GM21360 (cell line): ENCODE measurements at regions not wholly inside any gene's neighbourhood (a gene's known extent, or its start where the extent isn't known, plus 50 kb on each side); places are given as distances from the start of the nearest gene placed in this dataset.

ENCODE experiments used
- ATAC-seq: cut with Tn5 transposase; IDR thresholded peaks from one replicate; pipeline ENCODE4 v1.9.1; 2021; ENCODE audit warnings: mild to moderate bottlenecking, moderate library complexity; ENCODE audit not compliant: unreplicated experiment

DNA sequence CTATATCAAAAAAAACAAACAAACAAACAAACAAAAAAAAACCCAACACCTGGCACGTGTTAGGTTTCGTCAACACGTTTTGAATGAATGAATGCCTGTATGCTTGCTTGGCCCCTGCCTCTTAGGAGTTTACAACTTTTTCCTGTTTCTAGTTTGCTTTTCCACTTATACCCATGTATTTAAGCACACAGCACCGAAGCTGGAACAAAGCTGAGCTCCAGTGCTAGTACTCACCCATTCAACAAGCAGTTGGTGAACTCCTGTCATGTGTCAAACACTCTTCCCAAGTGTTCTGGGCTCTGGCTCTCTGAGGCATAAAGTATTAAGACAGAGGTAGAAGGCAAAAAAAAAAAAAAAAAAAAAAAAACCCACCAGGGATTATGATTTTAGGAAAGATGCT, 599.3 kb downstream of the BUD13 start:
- ATAC-seq, result no peak

DNA sequence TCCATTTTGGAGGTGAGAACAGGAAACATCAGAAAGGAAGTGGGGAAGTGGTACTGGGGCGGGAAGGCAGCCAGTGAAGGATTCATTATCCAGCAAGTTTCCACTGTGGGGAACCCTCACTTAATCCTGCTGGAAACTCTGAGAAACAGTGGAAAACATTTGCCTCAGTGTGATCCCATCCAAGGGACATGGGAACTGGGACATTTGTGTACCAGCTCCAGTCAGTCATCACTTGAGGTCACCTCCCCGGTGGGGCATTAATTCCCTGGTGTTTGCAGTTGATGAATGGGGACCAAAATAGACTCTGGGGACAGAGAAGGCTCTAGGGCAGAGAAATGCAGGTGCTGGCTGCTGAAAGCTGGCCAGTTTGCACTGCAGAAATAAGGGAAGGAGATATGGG, 599.9 kb downstream of the BUD13 start:
- no peak for ATAC-seq

DNA sequence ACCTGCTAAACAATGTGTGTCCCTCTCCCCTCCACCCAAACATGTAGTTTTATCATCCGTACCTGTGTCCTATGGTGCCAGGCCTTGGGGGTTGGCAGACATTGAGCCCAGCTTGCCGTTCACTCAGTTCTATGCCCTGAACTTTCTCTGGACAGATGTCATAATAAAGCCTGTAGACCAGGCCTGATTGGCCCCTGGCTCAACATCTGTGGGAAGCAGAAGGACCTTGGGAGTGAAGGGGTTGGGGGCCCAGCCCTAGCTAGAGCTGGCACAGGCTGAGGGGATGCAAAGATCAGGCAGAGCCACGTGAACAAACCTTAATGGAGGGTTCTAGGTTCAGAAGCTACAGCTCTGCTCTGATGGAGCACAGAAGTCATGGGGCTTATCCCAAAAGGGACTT, 600.6 kb downstream of the BUD13 start:
- ATAC-seq, result no peak

DNA sequence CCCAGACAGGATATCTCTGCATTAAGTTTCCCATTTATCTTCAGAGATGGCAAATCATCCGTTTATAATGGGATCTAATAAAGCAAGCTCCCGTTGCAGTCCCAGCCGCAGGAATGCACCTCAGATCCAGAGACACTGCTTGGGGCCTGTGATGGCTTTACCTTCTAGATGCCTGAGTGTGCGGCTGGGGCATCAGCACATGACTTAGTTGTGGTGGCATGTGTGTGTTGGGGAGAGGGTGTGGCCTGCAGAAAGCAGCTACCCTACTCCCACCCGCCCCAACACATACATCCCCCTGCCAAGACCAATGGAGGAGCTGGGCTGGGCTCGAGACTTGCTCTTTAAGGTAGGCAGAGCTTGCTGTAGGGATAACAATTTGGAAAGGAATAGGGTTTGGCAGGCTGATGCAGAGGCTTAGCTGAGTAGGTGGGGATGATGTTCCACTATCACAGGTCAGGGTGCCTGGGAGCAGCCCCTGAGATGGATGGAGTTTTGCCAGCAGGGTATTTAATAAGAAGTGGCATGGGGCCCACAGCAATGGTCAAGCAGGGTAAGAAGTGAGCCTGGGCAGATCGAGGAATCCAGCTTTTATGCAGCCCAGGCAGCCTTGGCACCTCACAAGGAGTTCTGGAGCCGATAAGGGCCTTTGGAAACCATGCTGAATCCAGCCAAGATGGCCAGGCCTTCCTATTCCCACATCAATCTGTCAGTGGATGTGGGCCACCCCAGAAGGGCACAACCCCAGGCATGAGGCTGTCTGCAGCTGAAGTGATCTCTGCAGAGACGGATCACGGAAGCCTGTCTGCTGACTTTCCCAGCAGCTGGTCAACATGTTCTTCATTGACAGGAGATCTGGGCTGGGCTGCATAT, 601.3 kb downstream of the BUD13 start:
- ATAC-seq, result no peak

DNA sequence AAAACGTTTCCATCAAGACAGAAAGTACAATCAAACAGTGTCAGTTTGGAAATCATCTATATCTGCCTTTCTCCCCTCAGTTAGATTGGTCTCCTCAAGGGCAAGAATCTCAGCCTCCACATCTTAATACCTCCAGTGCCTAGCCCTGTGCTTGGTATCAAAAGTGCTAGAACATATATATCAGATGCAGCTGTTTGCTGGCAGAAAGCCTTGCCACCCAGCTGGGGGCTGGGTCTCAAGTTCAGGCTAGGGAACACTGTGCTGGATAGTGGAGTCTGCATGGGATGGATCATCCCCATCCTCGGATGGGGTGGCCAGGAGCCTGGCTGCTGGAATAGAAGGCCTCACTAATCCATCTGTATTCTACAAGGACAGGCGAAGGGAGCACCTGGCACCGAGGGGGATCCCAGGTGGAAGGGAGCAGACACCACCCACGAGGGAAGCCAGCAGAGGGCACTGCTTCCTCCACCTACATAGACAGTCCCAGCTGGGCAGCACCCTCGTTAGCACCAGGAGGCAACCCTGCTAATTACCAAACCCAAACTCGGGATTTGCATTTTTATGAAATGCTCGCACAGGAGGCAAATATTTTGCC, 602.2 kb downstream of the BUD13 start:
- ATAC-seq, result no peak

DNA sequence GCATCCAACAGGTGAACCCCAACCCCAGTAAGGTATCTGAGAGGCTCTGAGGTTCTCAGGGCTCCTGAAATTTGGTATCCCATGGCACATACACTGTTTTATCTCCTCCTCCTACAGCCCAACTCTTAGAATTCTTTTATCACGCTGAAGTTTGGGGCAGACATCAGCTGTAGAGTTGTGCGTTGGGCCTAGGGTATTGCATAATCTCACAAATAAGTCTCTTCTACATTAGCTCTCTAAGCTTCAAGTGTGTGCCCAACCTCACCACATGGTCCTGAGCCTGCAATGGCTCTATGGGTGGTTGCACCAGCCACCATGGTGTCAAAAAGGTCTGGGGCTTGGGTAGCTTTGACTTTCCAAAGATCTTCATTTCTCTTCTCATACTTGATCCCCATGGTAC, 603.0 kb downstream of the BUD13 start:
- no peak for ATAC-seq

DNA sequence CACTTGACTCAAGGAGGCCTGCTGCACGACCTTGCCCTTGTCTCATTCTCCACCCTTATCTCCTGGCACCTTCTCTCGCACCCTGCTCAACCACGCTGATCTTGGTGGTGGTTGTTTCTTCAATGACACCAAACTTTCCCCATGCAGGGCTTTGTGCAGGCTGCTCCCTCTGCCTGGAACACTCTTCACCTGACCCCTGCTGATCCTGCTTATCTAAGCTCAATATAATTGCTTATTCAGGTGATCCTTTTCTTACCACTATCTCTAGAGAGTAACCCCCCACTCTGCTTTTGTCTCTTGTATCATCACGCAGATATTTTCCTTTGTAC, 604.4 kb downstream of the BUD13 start:
- no peak for ATAC-seq

DNA sequence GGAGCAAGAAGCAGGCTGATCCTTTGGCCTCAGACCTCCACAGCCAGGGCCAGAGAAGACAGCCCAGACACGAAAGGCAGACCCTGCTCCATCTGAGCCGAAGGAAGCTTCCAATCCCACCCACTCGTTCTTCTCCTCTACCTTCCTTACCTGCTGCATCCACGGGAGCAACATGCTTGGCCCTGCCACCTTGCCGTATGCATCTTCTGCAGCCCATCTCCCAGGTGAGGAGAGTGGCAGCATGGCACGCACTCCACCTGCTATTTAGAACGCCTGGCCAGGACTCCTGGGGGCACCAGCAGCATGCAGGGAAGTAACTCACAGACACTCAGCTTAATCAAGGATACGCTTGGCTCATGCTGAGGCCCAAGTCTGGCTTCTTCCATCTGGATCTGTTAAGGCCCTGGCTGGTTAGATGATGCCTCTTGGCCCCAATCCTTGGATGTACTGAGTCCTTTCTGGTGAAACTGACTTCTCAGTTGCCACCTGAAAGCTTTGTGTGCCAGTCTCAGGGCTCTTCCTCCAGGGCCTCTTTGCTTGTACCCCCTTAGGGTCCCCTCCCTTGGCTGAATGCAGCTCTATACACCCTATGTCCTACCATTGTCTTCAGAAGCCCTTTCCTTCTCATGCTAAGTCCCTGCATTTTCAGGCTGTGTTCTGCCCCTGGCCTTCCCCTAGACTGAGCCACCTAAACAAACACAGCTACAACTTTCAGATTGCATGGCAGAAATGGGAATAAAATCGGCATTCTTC, 604.9 kb downstream of the BUD13 start:
- no peak for ATAC-seq

DNA sequence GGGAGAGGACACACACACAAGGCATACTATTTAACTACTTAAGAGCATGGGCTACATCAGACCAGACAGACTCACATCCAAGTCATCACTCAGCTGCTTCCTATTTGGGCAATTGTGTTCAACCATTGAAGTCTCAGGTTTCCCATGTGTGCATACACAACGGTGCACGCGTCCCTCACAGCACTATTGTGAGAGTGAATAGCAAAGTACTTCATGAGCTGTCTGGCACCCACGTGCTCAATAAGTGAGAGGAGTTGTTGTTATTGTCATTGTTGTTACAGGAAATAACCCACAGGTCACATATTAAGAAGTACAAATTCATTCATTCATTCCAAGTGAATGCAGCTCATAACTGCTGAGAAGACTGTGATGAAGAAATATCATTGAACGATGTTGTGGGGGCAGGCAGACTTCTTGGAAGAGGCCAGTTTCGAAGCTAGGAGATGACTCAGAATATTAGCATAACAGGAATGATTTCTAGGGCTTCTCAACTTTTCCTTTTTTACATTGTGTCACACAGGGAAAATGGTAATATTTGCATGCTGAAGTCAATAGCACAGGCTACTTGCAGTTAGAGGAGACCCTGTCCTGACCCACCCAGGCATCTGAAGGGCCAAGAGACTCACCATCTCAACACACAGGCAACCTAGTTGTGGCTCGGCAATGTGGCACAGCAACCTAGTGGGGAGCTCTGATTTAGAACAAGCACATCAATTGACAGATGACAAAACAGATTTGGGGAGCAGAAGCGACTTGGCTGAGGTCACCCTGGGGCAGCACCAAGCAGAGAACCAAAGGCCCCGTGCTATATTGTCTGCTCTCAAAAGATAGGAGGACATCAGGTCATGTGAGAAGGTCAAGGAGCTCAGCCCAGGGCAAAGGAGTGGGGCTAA, 606.0 kb downstream of the BUD13 start:
- ATAC-seq, result no peak

DNA sequence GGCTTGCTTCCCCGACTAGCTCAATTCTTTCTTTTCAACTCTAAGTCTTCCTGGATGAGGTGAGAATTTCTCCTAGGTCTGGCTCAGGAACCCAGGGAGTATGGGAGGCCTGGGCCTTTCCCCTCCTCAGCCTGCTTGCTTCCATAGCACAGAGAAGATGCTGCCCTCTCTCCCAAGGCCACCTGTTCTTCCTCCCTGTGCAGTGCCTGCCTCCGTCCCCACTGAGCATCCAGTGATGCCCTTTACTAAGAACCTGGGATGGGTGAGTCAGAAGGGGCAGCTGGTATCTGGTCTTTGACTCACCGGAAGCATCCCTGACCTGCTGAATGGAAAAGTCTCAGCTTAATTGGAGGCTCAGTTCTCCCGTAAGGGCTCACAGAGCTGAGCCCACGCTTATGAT, 607.9 kb downstream of the BUD13 start:
- ATAC-seq, result no peak

DNA sequence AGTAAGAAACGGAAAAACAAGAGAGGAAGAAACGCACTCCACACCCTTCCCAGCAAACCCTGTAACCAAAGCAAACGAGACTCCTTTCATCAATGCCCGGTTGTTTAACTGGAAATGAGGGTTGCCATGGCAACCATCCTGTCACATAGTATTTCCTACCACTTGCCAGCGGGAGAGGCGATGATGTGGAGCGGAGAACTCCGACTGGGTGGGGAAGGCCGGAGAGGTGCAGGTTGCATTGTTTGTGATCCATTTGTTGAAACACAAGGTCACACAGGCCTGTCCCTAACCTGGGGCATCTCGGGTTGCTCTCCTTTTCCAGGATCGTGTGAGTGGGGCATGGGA, 609.9 kb downstream of the BUD13 start:
- no peak for ATAC-seq

DNA sequence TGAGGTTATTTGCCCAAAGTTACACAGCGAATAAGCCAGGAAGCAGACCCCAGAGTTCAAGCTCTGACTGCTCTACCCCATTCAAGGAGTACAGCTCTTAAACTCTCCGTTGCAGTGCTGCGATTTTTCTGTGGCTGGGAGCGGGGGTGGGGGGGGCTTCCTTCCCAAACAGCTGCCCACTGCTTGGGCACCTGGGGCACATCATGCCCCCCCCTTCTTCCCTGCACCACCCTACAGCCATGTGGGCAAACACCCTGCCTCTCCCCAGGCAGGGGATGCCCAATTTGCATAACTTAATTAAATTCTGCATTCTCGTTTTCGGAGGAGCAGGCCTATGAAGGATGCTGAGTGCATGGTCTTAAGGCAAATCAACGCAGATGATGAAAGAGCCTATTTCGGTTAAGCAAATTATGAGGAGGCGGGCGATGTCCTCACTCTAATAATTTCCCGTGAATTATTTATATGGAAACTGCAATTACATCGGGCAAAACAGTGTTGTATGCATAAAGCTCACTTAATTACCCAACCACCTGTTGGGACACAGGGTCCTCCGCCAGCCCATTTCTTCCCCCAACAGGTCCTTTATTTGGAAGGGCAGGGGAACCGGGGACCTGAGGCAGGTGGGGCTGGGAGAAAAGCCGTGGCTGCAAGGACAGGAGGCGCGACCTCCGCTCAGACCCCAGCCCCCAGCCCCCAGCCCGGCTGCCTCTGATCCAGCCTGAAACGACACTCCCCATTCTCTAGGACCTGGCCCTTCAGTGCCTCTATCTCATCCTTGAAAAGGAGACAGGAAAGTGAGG, 610.5 kb downstream of the BUD13 start:
- ATAC-seq, result no peak

DNA sequence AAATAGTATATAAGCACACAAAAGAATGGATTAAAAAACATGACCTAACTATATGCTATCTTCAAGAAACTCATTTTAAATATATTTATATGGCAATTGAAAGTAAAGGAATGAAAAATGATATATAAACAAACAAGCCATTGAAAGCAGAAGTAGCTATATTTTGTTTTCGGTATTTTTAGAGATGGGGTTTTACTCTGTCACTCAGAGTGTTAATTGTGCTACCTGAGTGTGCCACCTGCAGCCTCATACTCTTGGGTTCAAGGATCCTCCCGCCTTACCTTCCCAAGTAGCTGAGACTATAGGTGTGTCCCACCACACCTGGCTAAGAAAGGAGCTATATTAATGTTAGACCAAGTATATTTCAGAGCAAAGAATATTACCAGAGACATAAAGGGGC, 624.1 kb downstream of the BUD13 start:
- ATAC-seq, result no peak

DNA sequence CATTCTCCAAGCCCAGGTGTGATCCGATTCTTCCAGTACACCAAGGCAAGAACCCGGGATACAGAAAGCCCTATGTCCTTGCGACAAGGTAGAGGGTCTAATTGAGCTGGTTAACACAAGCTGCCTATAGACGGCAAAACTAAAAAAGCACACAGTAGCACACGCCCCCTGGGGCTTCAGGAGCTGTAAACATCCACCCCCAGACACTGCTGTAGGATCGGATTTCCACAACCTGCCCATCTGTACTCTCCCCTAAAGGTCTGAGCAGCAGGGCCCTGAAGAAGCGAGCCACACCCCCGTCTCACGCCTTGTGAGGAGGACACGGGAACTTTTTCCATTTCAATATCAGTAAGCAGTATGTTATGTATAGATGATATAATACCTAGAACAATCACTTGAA, 624.7 kb downstream of the BUD13 start:
- no peak for ATAC-seq

DNA sequence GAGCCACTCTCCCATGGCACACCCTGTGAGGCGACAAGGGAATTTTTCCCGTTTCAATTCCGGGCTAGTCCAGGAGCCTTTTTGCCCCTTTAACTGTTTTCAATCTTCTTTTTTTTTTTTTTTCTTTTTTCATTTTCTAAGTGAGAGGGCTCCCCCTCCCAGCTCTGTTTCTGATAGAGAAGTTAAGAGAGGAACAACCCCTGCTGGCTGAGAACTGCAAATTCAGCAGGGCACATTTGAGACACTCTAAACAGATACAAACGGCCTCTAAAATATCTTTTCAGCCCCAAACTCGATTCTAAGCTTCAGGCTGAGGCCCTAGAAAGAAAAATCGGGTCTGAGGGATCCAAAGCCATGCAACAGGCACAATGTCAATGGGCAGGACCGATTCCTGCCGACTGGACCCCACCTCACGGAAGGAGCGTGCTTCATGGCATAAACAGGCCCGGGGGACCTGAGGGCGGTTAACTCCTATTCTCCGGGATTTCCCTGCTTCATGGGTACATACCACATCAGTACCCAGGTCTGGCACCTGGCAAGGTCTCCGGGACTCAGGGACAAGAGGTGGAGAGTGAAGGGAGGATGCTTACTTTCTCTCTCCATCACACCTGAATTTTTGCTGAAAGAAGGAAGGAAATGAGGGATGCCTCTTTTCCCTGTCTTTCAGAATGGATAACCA, 627.5 kb downstream of the BUD13 start:
- ATAC-seq, result no peak

DNA sequence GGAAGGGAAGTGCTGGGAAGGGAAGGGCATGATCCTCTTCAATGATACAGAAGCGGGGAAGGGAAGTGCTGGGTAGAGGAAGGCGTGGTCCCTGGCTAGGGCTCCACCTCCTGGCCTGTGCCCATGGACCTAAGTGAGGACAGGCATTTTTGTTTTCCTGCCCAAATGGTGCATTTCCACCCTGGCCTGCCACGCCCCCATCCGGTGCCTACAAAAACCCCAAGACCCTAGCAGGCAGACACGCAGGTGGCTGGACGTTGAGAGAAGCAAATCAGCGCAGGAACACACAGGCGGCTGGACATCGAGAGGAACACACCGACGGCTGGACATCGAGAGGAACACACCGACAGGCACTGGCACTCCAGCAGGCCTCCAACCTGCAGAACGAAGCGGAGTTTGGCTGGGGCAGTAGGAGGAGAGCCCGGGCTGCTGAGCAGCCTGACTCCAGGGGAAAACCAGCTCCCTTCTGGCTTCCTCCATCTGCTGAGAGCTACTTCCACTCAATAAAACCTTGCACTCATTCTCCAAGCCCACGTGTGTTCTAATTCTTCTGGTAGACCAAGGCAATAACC, 628.3 kb downstream of the BUD13 start:
- no peak for ATAC-seq

DNA sequence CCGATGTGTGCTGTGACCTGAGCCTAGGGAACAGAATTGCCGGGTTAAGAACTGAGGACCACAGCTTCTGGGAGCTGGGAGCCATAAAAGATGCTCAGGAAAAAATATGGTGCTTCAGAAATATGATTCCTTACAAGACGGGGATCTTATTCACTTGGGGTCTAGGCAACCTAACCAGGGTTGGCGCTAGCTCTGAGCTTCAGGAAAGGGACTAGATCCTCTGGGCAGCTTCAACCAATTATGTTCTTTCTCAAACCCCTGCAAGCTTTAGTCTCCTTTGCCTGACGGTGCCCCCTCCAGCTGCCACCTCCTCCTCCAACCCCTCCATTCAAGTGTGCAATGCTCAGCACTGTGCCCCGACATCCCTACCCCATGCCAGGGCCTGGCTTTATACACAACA, 634.1 kb upstream of the CADM1 start:
- no peak for ATAC-seq

DNA sequence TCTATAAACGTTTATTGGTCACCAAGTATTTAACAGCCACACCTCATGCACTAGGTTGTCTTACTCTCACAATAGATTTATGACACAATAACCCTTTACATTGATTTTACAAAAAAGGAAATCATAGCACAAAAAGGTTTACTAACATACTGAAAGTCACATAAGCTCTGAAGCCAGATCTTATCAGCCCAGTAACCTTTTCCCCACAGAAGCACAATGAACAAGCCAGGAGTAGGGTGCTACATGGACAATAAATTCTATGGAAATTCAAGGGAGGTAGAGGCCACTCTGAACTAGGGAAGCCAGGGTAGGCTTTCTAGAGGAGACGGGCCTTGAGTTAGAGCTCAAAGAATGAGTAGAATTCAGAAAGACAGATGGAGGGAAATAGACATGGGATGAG, 633.5 kb upstream of the CADM1 start:
- no peak for ATAC-seq

DNA sequence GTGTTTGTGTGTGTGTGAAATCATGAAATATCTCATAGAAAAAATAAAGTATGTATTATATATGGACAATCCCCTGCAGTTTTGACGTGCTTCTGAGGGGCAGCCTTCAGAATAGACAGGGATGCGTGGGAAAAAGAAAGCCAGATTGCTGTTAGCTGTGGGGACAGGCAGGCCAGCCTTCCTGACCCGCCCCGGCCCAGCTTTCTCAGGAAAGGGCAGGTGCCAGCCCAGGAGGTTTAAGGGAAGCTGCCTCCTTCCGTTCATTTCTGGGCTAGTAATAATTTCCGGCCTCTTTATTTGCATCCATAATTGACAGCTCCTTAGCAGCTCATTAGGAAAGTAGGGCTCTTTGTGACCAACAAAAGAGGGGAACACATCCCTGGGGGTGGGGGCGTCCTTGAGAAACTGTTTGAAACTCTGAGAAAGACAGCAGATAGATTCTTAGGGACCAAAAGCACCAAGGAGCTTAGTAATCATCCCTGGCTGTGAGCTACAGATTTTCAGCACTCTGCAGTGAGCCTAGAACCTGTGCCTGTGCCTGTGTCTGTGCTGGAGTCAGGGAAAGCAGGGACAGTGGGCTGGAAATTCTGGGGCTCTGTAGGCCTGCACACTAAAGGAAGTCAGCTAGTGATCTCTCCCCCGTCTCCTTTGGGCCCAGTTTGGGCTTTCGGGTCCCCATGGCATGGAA, 632.9 kb upstream of the CADM1 start:
- no peak for ATAC-seq
